PC-3 (cell line): ENCODE measurements at regions not wholly inside any gene's neighbourhood (a gene's known extent, or its start where the extent isn't known, plus 50 kb on each side); places are given as distances from the start of the nearest gene placed in this dataset.

ENCODE experiments used
- CTCF ChIP-seq: fragments of 300-600 bp; sonication (generic); conservative IDR thresholded peaks from 2 replicates; pipeline ENCODE4 v1.5.1; 2017; ENCODE audit warnings: antibody characterized with exemption, low read depth, mild to moderate bottlenecking, low read length
- EZH2phosphoT487 ChIP-seq: fragments of 300-600 bp; sonication (generic); IDR thresholded peaks from 2 replicates; pipeline ENCODE4 v1.6.1; 2018; ENCODE audit warnings: mild to moderate bottlenecking, antibody characterized with exemption, low read length, borderline replicate concordance

GRCh38 chr12:23057571-23057970 is 432.6 kb downstream of the ETNK1 start:
- TF ChIP-seq CTCF = no peak
- TF ChIP-seq EZH2phosphoT487 = no peak
